Glomerular visceral epithelial cell (primary cell): ENCODE measurements at regions not wholly inside any gene's neighbourhood (a gene's known extent, or its start where the extent isn't known, plus 50 kb on each side); places are given as distances from the start of the nearest gene placed in this dataset.
"Not testable (repeated sequence)": the region's sequence is repeated elsewhere in the genome, so short reads cannot be mapped to it uniquely, and the experiment has no call there.

Experiments
- DNase-seq: peaks from one replicate; pipeline ENCODE4 v3.0.0-alpha.2; 2016; ENCODE audit errors: extremely low spot score

DNA sequence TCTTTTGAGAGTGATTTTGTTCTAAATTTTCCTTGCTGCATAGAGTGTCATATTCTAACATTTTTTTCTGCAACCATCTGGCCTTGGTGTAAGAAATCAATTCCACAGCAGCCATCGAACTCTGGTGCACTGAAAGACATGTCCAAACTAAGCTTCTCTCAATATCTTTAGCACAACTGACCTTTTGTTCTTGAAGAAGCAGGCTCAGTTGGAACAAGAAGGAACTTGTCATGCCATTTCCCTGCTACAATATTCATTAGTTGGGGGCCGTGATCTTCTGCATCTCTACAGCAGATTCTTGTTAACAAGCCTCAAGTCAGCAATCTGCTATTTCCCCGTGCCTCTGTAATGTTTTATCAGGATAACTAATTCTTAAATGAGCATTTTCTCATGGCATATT is 1305.6 kb downstream of the CDH11 start:
- no peak for DNase-seq

DNA sequence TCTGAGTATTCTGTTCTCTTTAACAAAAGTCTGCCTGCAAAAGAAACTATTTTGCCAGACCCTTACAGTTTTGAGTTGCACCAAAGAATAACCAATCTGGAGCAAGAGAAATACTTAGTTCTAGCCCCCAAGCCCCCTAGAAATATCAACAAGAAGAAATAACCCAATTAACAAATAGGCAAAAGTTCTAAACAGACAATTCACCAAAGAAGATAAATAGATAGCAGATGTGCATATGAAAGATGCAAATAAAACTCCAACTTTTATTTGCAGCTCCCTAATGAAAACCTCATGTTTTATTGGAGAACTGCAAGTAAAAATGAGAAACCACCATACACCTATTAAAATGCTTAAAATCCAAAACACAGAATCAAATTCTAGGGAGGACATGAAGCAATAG is 1308.0 kb downstream of the CDH11 start:
- DNase-seq = no peak

DNA sequence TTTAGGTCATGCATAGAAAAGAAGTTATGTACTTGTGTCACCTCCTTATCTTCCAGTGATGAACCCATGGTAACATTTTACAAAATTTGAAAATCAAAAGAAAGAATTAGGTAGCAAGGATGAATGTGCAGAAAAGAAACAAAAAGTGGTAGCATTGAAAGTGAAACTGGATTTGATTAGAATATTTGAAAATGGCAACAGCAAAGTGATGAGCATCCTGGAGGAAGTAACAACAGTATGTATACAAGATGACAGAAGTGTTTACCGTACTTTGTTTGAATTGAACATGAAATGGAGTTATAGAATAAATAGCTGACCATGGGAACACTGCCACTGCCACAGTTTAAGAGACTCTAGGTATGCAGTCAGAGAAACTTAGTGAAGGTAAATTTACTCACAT is 1313.1 kb downstream of the CDH11 start:
- DNase-seq = no peak

DNA sequence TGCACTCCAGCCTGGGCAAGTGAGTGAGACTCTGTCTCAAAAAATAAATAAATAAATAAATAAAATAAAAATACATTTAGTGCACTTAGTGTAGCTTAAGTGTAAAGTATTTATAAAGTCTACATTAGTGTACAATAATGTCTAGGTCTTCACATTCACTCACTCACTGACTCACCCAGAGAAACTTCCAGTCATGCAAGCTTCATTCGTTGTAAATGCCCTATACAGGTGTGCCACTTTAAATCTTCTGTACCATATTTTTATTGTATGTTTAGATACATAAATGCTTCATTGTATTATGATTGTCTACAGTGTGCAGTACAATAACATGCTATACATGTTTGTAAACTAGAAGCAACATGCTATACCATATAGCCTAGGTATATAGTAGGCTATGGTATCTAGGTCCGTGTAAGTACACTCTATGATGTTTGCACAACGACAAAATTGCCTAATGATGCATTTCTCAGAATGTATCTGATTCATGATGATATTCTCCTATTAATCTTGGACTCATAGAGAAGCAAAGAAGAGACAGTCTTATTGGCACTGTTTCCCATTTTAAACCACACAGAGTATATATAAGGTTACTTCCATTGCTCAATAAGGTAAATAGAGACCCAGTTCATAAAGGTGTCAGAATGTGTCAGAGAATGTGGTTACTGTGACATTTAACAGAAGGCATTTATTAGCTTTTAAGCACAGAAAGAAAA is 1314.9 kb downstream of the CDH11 start:
- DNase-seq = no peak

- no peak for DNase-seq
Measured at GRCh38 chr16:63804126-63804525, 1317.7 kb downstream of the CDH11 start.

DNA sequence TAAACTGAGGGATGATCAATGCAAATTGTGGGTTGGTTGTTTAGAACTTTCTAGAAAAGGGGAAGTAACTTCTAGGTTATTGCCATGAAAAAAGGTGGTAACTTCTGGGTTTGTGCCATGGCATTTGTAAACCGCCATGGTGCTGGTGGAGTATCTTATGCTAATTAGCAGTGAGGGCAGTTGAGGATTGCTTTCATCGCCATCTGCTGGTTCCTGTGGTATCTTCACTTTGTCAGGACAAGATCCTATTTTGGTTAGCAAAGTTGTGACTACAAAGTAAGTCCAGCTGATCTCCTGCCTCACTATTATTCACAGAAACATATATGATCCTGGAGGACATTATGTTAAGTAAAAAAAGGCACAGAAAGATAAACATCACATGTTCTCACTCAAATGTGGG is 1332.3 kb downstream of the CDH11 start:
- no peak for DNase-seq

DNA sequence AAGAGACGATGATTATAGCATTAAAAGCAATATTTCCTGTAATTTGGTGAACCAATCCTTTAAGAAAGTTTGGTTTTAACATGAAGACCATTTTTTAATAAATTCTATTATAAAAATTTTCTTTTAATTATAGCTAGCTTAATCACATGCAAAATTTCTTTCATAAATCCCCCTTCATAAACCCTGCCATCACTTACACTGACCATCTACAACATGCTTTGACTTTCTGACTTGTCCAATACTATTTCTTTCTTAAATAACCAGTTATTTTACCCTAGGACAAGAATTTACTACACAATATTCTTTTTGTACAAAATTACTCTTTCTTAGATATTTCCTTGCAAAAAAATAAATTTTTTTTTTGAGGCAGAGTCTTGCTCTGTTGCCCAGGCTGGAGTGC is 1334.8 kb downstream of the CDH11 start:
- no peak for DNase-seq

- no peak for DNase-seq
Measured at GRCh38 chr16:63785170-63785569, 1336.7 kb downstream of the CDH11 start.

DNA sequence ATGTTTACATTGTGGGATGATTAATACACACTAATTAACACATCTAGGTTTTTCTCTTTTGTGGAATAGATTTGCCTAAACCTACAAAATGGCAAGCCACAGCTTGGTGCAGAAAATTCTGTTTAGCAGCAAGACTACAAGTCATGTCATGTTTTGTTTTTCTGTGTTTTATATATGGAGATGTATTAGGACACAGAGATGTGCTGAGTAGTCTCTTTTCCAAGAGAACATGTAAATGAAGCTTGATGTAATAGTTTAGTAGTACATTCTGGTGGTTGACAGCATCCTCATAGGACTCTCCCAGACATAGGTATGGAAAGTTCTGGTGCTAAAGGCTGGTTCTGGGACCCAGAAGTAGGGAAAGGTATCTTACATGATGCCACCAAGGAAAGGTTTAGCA is 1345.4 kb downstream of the CDH11 start:
- no peak for DNase-seq

GRCh38 chr16:63776034-63776433 is 1345.8 kb downstream of the CDH11 start:
- no peak for DNase-seq

- DNase-seq = no peak
Measured at GRCh38 chr16:63774302-63774701, 1347.6 kb downstream of the CDH11 start.

DNA sequence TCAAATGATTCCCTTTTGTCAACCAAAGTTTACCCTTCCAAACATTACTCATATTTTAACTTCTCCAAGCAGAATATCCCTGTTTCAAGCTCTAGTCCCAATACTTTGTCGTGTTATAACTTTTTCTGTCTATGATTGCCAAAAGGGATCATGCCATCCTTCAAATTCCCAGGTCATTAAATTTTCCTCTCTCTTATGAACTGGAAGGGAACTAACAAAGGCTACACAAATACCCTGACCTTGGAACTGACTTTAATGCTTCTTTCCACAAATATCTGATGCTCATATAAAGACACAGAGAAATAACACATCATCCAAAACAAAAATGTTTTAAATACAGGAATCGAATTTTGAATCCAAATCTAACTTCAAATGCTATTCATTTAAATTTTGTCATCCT is 1352.7 kb downstream of the CDH11 start:
- no peak for DNase-seq

- not testable (repeated sequence) for DNase-seq
Measured at GRCh38 chr16:63760246-63760645, 1361.6 kb downstream of the CDH11 start.

DNA sequence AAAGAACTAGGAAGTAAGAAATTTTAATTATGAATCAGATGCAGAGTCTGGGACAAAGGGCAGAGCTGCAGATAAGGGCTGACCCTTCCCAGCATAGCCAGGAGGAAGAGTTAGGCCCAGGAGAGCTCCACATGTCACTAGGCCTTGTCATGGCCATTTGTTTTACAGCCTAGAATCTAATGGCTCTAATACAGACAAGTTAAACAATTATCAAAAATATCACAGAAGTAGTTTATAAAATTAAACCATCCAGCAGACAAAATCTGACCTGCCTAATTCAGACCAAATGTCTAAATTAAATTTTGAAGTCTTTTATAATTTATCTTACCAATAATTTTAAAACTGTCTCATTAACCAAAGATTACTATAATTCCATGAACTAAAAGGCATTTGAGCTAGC is 1369.5 kb downstream of the CDH11 start:
- DNase-seq = no peak

DNA sequence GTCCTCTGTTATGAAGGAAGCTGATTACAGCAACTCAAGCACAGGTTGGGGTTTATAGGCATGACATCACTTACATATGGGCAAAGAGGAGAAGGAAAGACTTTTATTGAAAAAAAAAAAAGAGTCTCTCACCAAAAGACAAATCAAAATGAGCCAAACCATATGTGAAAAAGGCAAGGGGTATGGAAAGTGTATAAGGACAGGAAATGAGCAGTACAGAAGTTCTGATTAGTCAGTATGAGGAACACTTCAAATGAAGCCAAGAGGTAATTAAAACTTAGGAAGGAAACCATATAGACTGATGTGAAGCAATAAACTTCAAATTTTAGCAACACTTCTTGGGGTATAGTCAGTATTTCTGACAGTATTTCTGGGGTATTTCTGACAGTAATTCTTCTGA is 1372.6 kb downstream of the CDH11 start:
- no peak for DNase-seq

DNA sequence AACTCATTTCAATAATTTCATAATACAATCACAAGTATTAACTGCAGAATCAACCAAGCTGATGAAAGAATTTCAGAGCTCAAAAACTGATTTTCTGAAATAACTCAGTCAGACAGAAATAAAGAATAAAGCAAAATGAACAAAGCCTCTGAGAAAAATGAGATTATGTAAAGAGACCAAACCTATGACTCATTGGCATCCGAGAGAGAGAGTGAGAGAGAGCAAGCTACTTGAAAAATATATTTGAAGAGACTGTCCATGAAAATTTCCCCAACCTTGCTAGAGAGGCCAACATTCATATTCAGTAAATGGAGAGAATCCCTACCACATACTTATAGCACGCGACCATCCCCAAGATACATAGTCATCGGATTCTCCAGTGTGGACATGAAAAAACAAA is 1376.4 kb downstream of the CDH11 start:
- no peak for DNase-seq

DNA sequence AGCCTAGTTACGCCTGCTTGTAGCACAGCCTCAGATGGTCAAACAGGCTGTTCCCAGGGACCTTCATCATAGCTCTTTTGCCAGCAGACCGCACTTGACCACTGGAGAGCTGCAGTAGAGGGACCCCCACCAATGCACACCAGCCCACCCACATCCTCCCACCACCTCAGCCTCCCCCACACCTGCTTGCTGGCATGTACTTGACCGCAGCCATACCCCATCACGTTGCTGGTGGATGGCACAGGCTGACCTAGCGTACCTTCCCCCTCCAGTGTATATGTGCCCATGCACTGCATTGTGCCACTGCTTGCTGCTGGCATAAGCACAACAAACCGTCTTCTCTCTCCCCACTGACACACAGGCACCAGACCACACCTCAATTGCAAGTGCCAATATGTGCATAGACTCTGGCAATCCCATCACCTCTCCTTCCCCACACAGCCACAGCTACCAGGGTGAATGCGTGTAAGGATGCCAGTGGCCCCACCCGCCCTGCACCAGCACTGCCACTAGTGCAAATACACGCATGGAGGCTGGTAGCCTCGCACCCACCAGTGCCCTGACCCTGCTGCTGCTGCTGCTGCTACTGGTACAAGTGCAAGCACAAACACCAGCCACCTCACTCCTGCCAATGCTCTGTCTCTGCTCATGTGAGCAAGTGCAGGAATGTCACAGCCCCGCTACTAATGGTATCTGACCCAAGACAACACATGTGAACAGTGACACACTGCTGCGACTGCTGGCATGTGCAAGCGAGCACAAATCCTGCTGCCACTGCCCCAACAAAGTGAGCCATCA is 1377.6 kb downstream of the CDH11 start:
- DNase-seq = no peak

DNA sequence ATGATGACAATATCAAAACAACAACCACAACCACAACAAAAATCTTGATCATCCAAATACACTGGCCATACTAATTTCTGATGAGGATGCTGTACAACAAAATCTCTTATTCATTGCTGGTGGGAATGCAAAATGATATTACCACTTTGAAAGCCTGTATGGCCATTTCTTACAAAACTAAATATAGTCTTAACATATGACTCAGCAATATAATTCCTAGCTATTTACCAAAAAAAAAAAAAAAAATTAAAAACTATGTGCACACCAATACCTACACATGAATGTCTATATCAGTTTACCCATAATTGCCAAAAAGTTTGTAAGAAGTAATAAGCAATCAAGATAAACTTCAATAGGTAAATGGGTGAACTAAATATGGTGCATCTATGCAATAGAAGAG is 1379.7 kb downstream of the CDH11 start:
- no peak for DNase-seq

- DNase-seq = no peak
Measured at GRCh38 chr16:63737633-63738032, 1384.2 kb downstream of the CDH11 start.

GRCh38 chr16:63735456-63735855 is 1386.4 kb downstream of the CDH11 start:
- no peak for DNase-seq

- no peak for DNase-seq
Measured at GRCh38 chr16:63720848-63721247, 1401.0 kb downstream of the CDH11 start.

DNA sequence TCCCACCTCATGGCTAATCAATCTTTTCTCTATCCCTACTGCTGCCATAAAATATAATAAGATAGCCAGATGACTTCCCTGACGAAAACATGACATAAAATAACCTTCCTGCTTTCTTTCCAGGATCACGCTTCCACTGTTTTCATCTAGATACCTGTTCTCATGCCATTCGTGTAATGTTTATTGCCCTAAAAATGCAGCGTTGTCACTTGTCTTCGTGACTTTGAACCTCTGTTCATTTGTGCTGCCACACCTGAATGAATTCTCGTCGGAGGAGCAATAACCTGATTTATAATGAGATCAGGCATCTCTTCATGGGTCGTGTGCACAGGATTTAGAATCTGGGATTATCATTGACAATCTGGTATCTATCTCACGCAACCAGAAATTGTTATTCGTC is 1401.9 kb downstream of the CDH11 start:
- no peak for DNase-seq

DNA sequence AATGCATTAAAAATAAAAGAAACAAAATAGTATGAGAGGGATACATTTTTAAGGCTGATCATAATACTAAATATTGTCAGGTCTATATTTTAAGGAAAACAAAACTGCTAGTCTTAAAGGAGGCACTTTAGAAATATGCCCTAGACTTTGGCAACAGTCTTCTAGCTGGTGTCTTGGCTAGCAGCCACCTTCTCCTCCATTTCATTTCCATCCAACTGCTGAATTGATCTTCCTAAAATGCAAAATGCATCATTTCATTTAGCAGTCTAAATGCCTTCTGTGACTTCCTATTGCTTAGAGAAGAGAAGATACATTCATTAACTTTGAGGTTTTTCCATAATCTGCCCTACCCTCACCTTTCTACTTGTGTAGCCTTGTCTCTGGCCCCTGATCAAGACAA is 1404.1 kb downstream of the CDH11 start:
- DNase-seq = no peak

DNA sequence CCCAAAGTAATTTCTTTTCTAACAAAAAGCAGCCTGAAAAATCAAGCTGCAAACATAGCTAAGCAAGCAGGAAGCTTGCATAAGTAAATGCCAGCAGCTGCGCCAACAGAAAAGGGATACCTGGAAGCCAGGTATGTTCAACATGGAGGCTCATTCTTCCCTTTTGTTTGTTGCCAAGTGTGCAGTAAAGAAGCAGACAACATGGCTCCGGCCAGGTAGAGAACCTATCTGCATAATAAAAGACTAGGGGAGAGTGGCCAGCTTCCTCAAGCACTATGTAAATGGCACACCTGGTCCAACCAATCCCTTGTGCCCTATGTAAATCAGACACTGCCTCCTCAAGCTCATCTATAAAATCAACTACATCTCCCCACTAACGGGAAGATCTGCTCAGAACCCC is 1407.0 kb downstream of the CDH11 start:
- no peak for DNase-seq
